IMR-90 (cell line): ENCODE measurements at regions not wholly inside any gene's neighbourhood (a gene's known extent, or its start where the extent isn't known, plus 50 kb on each side); places are given as distances from the start of the nearest gene placed in this dataset.

ENCODE experiments used
- ATAC-seq: fragments of 200-7000 bp; cut with Tn5 transposase; 2 replicates; pipeline ENCODE4 v1.9.1; 2020; ENCODE audit warnings: low read depth, mild to moderate bottlenecking, moderate library complexity
- BruUV-seq: library from RNA; stranded (reverse); fragments of 400-500 nt; replicated peaks from 2 replicates; lab custom pipeline; 2021; lab: Mats Ljungman, UMichigan
- CTCF ChIA-PET: fragments of 300-600 bp; formaldehyde crosslinking; extraction: SDS; loops from one replicate; lab custom pipeline; 2021; ENCODE audit warnings: antibody characterized with exemption; lab: Yijun Ruan, JAX
- POLR2A ChIA-PET: fragments of 300-600 bp; sonication (Branson Sonifier 250); formaldehyde crosslinking; loops from one replicate; lab custom pipeline; 2022; ENCODE audit warnings: antibody characterized with exemption; ENCODE audit not compliant: unreplicated experiment; lab: Charles Lee
- DNase-seq: peaks from one replicate; pipeline ENCODE4 v3.0.0; 2013
- H2AFZ ChIP-seq: replicated peaks from 2 replicates; pipeline ENCODE3; 2013; ENCODE audit warnings: low read length, mild to moderate bottlenecking; ENCODE audit not compliant: poor library complexity
- H2AK5ac ChIP-seq: 2 replicates; pipeline ENCODE4 v1.6.1; 2013; ENCODE audit warnings: low read depth, low read length, inconsistent platforms
- H2AK9ac ChIP-seq: replicated peaks from 2 replicates; pipeline ENCODE3; 2013; ENCODE audit warnings: mild to moderate bottlenecking, low read depth, low read length, moderate library complexity; ENCODE audit not compliant: poor library complexity
- H2BK120ac ChIP-seq: 2 replicates; pipeline ENCODE4 v1.6.1; 2013; ENCODE audit warnings: low read depth, low read length, inconsistent platforms
- H2BK15ac ChIP-seq: 3 replicates; pipeline ENCODE4 v1.6.1; 2013; ENCODE audit warnings: low read depth, low read length, inconsistent platforms
- H2BK20ac ChIP-seq: 2 replicates; pipeline ENCODE4 v1.6.1; 2013; ENCODE audit warnings: low read depth, mild to moderate bottlenecking, inconsistent platforms, low read length, moderate library complexity
- H2BK5ac ChIP-seq: 2 replicates; pipeline ENCODE4 v1.6.1; 2013; ENCODE audit warnings: mild to moderate bottlenecking, low read depth, low read length, inconsistent platforms; ENCODE audit not compliant: poor library complexity, severe bottlenecking
- H3K14ac ChIP-seq: replicated peaks from 2 replicates; pipeline ENCODE4 v1.6.1; 2013; ENCODE audit warnings: low read depth, low read length, inconsistent platforms
- H3K18ac ChIP-seq: 2 replicates; pipeline ENCODE4 v1.6.1; 2013; ENCODE audit warnings: low read depth, low read length, control low read depth
- H3K23ac ChIP-seq: 2 replicates; pipeline ENCODE4 v1.6.1; 2013; ENCODE audit warnings: low read depth, low read length, inconsistent platforms
- H3K27ac ChIP-seq: 2 replicates; pipeline ENCODE4 v1.5.1; 2013; ENCODE audit warnings: mild to moderate bottlenecking, control low read depth, low read length; ENCODE audit not compliant: insufficient read depth
- H3K27me3 ChIP-seq: 2 replicates; pipeline ENCODE4 v1.6.1; 2013; ENCODE audit warnings: low read length; ENCODE audit not compliant: control insufficient read depth, insufficient read depth
- H3K36me3 ChIP-seq: 2 replicates; pipeline ENCODE4 v1.6.1; 2013; ENCODE audit warnings: low read length, mixed read lengths; ENCODE audit not compliant: control insufficient read depth, insufficient read depth
- H3K4ac ChIP-seq: 2 replicates; pipeline ENCODE4 v1.6.1; 2013; ENCODE audit warnings: low read depth, low read length, inconsistent platforms
- H3K4me1 ChIP-seq: 2 replicates; pipeline ENCODE4 v1.6.1; 2013; ENCODE audit warnings: low read length, mixed read lengths; ENCODE audit not compliant: control insufficient read depth, insufficient read depth
- H3K4me2 ChIP-seq: 2 replicates; pipeline ENCODE4 v1.6.1; 2013; ENCODE audit warnings: low read depth, mild to moderate bottlenecking, control low read depth, low read length, moderate library complexity
- H3K4me3 ChIP-seq: 2 replicates; pipeline ENCODE4 v1.5.1; 2013; ENCODE audit warnings: low read depth, mild to moderate bottlenecking, control low read depth, low read length, moderate library complexity; ENCODE audit not compliant: insufficient read depth
- H3K56ac ChIP-seq: 2 replicates; pipeline ENCODE4 v1.6.1; 2013; ENCODE audit warnings: low read length, inconsistent platforms; ENCODE audit not compliant: insufficient read depth; ENCODE audit errors: extremely low read depth
- H3K79me1 ChIP-seq, 2 experiments: 2 replicates each; pipeline ENCODE4 v1.6.1; 2013; ENCODE audit warnings: low read length in 2 of 2, inconsistent platforms in 1 of 2, low read depth in 1 of 2
- H3K9ac ChIP-seq: 2 replicates; pipeline ENCODE4 v1.6.1; 2013; ENCODE audit warnings: low read depth, low read length, control low read depth
- H3K9me1 ChIP-seq: 2 replicates; pipeline ENCODE4 v1.6.1; 2013; ENCODE audit warnings: low read length, inconsistent platforms; ENCODE audit not compliant: insufficient read depth
- H3K9me3 ChIP-seq: 2 replicates; pipeline ENCODE4 v1.6.1; 2013; ENCODE audit warnings: low read length; ENCODE audit not compliant: control insufficient read depth, insufficient read depth
- H4K20me1 ChIP-seq: 2 replicates; pipeline ENCODE4 v1.6.1; 2013; ENCODE audit warnings: low read length, inconsistent platforms; ENCODE audit not compliant: insufficient read depth
- H4K5ac ChIP-seq: 2 replicates; pipeline ENCODE4 v1.6.1; 2013; ENCODE audit warnings: mild to moderate bottlenecking, low read depth, low read length, control low read depth
- H4K8ac ChIP-seq, 2 experiments: 2 replicates each; pipeline ENCODE4 v1.6.1; 2013; ENCODE audit warnings: low read depth in 2 of 2, low read length in 2 of 2, control low read depth in 1 of 2, inconsistent platforms in 1 of 2
- H4K91ac ChIP-seq: 2 replicates; pipeline ENCODE4 v1.6.1; 2013; ENCODE audit warnings: low read depth, low read length, inconsistent platforms; ENCODE audit not compliant: insufficient read depth
- RAD21 ChIP-seq: IDR thresholded peaks from 2 replicates; pipeline ENCODE4 v1.6.1; 2012; ENCODE audit warnings: low read length, improper control_type of control experiment
- WGBS, 2 experiments: methylation state at CpG; one replicate each; pipeline versions ENCODE4 v1.1.5 to v1.1.7; 2013; ENCODE audit warnings: missing lambda C conversion rate in 2 of 2; ENCODE audit not compliant: insufficient read length in 1 of 2; ENCODE audit errors: extremely low coverage in 2 of 2; 5-methylcytosine and 5-hydroxymethylcytosine counted together
- dilution Hi-C: fragments of 300-500 bp; cut with HindIII; formaldehyde crosslinking; loops from one replicate; pipeline ENCODE4 v1.14.3; 2018; ENCODE audit warnings: low sequenced_read_pairs; ENCODE audit not compliant: unreplicated experiment
- in situ Hi-C: fragments of 300-500 bp; cut with MboI; formaldehyde crosslinking; loops from 3 replicates; pipeline ENCODE4 v1.14.3; 2019; ENCODE audit warnings: low sequenced_read_pairs, inconsistent platforms, mixed read lengths
- intact Hi-C: fragments of 100-400 bp; cut with micrococcal nuclease; formaldehyde crosslinking; loops from 2 replicates; pipeline ENCODE4 v1.10.0; 2022

GRCh38 chr14:39957987-39958386 lies 525.8 kb upstream of the FBXO33 start:
- no peaks in the 10 kb centered on the region for H4K20me1 ChIP-seq
- H3K27me3 ChIP-seq, result no peaks in the 10 kb centered on the region
- H2BK120ac ChIP-seq, result no peak overlapping the region
- dilution Hi-C loops, result no loop called here
- no peak overlapping the region for H2AFZ ChIP-seq
- H3K9ac ChIP-seq, result no peak overlapping the region
- H2BK15ac ChIP-seq, result no peak overlapping the region
- no peaks in the 10 kb centered on the region for H3K79me1 ChIP-seq
- H2AK5ac ChIP-seq, result no peak overlapping the region
- H2BK20ac ChIP-seq, result no peak overlapping the region
- H3K56ac ChIP-seq, result no peak overlapping the region
- no peak for TF ChIP-seq RAD21
- ChIA-PET CTCF (no interaction called here), POLR2A (no interaction called here)
- H3K9me1 ChIP-seq, result no peaks in the 10 kb centered on the region
- ATAC-seq (no peak), DNase-seq (no peak)
- H3K23ac ChIP-seq, result no peak overlapping the region
- no peaks in the 10 kb centered on the region for H3K4me1 ChIP-seq
- H3K27ac ChIP-seq, result no peak overlapping the region
- 60% methylated on average over 1 of the region's 3 CpGs; no CpG with 5 or more reads in 1 of the 2 experiments for WGBS, 2 experiments
- no TSS peak for BruUV-seq
- H3K9me3 ChIP-seq, result peaks cover 4% of the 10 kb centered on the region; the same call in 1 of the 2 replicates
- intact Hi-C loops, result no loop called here
- H4K8ac ChIP-seq, result no peak overlapping the region
- H3K4me3 ChIP-seq, result no peak overlapping the region
- H4K91ac ChIP-seq, result no peak overlapping the region
- in situ Hi-C loops, result no loop called here
- H3K18ac ChIP-seq, result no peak overlapping the region
- H3K14ac ChIP-seq, result no peak overlapping the region
- H2BK5ac ChIP-seq, result no peak overlapping the region
- H3K4ac ChIP-seq, result no peak overlapping the region
- no peaks in the 10 kb centered on the region for H3K36me3 ChIP-seq
- H4K5ac ChIP-seq, result no peak overlapping the region
- no peak overlapping the region for H3K4me2 ChIP-seq
- H2AK9ac ChIP-seq, result no peak overlapping the region
